NCI-H146 treated with DMSO at 0.1 percent for 48 hours (cell line): ENCODE measurements at regions not wholly inside any gene's neighbourhood (a gene's known extent, or its start where the extent isn't known, plus 50 kb on each side); places are given as distances from the start of the nearest gene placed in this dataset.

ENCODE experiments used
- DNase-seq: peaks from one replicate; lab custom pipeline; 2025; ENCODE audit not compliant: unreplicated experiment; lab: John Stamatoyannopoulos, UW

GRCh38 chr7:113825832-113826231 lies 93.0 kb downstream of the PPP1R3A start:
- no peak for DNase-seq

- DNase-seq = no peak
Measured at GRCh38 chr7:113824117-113824823, 94.5 kb downstream of the PPP1R3A start.

- DNase-seq = no peak
Measured at GRCh38 chr7:113819474-113819873, 99.3 kb downstream of the PPP1R3A start.

- DNase-seq = no peak
Measured at GRCh38 chr7:113816639-113817038, 102.2 kb downstream of the PPP1R3A start.

GRCh38 chr7:113813471-113813870 lies 105.3 kb downstream of the PPP1R3A start:
- no peak for DNase-seq

GRCh38 chr7:113812591-113813255 lies 106.1 kb downstream of the PPP1R3A start:
- no peak for DNase-seq

- no peak for DNase-seq
Measured at GRCh38 chr7:113810080-113810744, 108.6 kb downstream of the PPP1R3A start.

- no peak for DNase-seq
Measured at GRCh38 chr7:113809581-113809980, 109.2 kb downstream of the PPP1R3A start.

- DNase-seq = no peak
Measured at GRCh38 chr7:113806633-113807327, 112.0 kb downstream of the PPP1R3A start.

- no peak for DNase-seq
Measured at GRCh38 chr7:113805976-113806375, 112.8 kb downstream of the PPP1R3A start.

- no peak for DNase-seq
Measured at GRCh38 chr7:113804475-113805095, 114.2 kb downstream of the PPP1R3A start.

GRCh38 chr7:113801751-113802150 lies 117.1 kb downstream of the PPP1R3A start:
- DNase-seq = no peak

- no peak for DNase-seq
Measured at GRCh38 chr7:113800826-113801225, 118.0 kb downstream of the PPP1R3A start.

- no peak for DNase-seq
Measured at GRCh38 chr7:113799896-113800295, 118.9 kb downstream of the PPP1R3A start.

GRCh38 chr7:113797420-113798010 lies 121.3 kb downstream of the PPP1R3A start:
- DNase-seq = no peak

GRCh38 chr7:113796557-113796956 lies 122.3 kb downstream of the PPP1R3A start:
- no peak for DNase-seq

- no peak for DNase-seq
Measured at GRCh38 chr7:113794573-113794972, 124.2 kb downstream of the PPP1R3A start.

GRCh38 chr7:113793171-113793570 lies 125.6 kb downstream of the PPP1R3A start:
- DNase-seq = no peak

- DNase-seq = no peak
Measured at GRCh38 chr7:113790025-113790424, 128.8 kb downstream of the PPP1R3A start.

GRCh38 chr7:113787106-113787505 lies 131.7 kb downstream of the PPP1R3A start:
- no peak for DNase-seq

GRCh38 chr7:113784956-113785355 lies 133.9 kb downstream of the PPP1R3A start:
- no peak for DNase-seq
